IMR-90 (cell line): ENCODE measurements at regions not wholly inside any gene's neighbourhood (a gene's known extent, or its start where the extent isn't known, plus 50 kb on each side); places are given as distances from the start of the nearest gene placed in this dataset.

Experiments
- BHLHE40 ChIP-seq: fragments of 150-350 bp; IDR thresholded peaks from 2 replicates; pipeline ENCODE4 v1.6.1; 2016; ENCODE audit warnings: mild to moderate bottlenecking, low read depth, low read length
- CHD1 ChIP-seq: IDR thresholded peaks from 2 replicates; pipeline ENCODE4 v1.6.1; 2012; ENCODE audit warnings: low read depth, low read length, improper control_type of control experiment
- CTCF ChIP-seq: conservative IDR thresholded peaks from 2 replicates; pipeline ENCODE4 v1.5.1; 2012; ENCODE audit warnings: mild to moderate bottlenecking, low read depth, low read length, improper control_type of control experiment
- ELK1 ChIP-seq: fragments of 150-350 bp; IDR thresholded peaks from 2 replicates; pipeline ENCODE4 v1.6.1; 2016; ENCODE audit warnings: low read depth, mild to moderate bottlenecking, low read length, moderate library complexity, borderline replicate concordance
- FOS ChIP-seq: fragments of 150-350 bp; IDR thresholded peaks from 2 replicates; pipeline ENCODE4 v1.6.1; 2016; ENCODE audit warnings: low read depth, low read length
- MAZ ChIP-seq: IDR thresholded peaks from 2 replicates; pipeline ENCODE4 v1.6.1; 2012; ENCODE audit warnings: low read depth, mild to moderate bottlenecking, low read length, improper control_type of control experiment, moderate library complexity, borderline replicate concordance
- MXI1 ChIP-seq: IDR thresholded peaks from 2 replicates; pipeline ENCODE4 v1.6.1; 2012; ENCODE audit warnings: low read depth, mild to moderate bottlenecking, low read length, moderate library complexity, borderline replicate concordance
- NFE2L2 ChIP-seq: fragments of 150-350 bp; IDR thresholded peaks from 2 replicates; pipeline ENCODE4 v1.6.1; 2016; ENCODE audit warnings: low read depth, mild to moderate bottlenecking, low read length
- POLR2A ChIP-seq: IDR thresholded peaks from 2 replicates; pipeline ENCODE4 v1.6.1; 2012; ENCODE audit warnings: mild to moderate bottlenecking, low read depth, low read length
- RAD21 ChIP-seq: IDR thresholded peaks from 2 replicates; pipeline ENCODE4 v1.6.1; 2012; ENCODE audit warnings: low read length, improper control_type of control experiment
- RCOR1 ChIP-seq: IDR thresholded peaks from 2 replicates; pipeline ENCODE4 v1.6.1; 2012; ENCODE audit warnings: mild to moderate bottlenecking, low read length, improper control_type of control experiment; ENCODE audit not compliant: insufficient replicate concordance
- RFX5 ChIP-seq: IDR thresholded peaks from 2 replicates; pipeline ENCODE4 v1.8.0; 2012; ENCODE audit warnings: low read depth, mild to moderate bottlenecking, low read length, moderate library complexity
- SMC3 ChIP-seq: fragments of 150-350 bp; IDR thresholded peaks from 2 replicates; pipeline ENCODE4 v1.6.1; 2016; ENCODE audit warnings: low read depth, mild to moderate bottlenecking, antibody characterized with exemption, low read length, moderate library complexity
- USF2 ChIP-seq: fragments of 150-350 bp; IDR thresholded peaks from 2 replicates; pipeline ENCODE4 v1.6.1; 2017; ENCODE audit warnings: mild to moderate bottlenecking, antibody characterized with exemption, low read length, low read depth

GRCh38 chr1:94300731-94301130 is 63.3 kb upstream of the ARHGAP29 start:
- TF ChIP-seq CTCF (no peak), RFX5 (no peak), FOS (no peak), RAD21 (no peak), POLR2A (no peak), RCOR1 (no peak), USF2 (no peak), MAZ (no peak), MXI1 (no peak), ELK1 (no peak), SMC3 (no peak), NFE2L2 (no peak), CHD1 (no peak), BHLHE40 (no peak)
